GM18505 (cell line): ENCODE measurements at regions not wholly inside any gene's neighbourhood (a gene's known extent, or its start where the extent isn't known, plus 50 kb on each side); places are given as distances from the start of the nearest gene placed in this dataset.

Experiments used
- ATAC-seq: cut with Tn5 transposase; IDR thresholded peaks from one replicate; pipeline ENCODE4 v1.9.1; 2021; ENCODE audit not compliant: unreplicated experiment
- POLR2A ChIP-seq: IDR thresholded peaks from 4 replicates; pipeline ENCODE4 v1.6.1; 2011; ENCODE audit warnings: borderline replicate concordance; ENCODE audit not compliant: insufficient read depth, insufficient read length; ENCODE audit errors: extremely low read depth

DNA sequence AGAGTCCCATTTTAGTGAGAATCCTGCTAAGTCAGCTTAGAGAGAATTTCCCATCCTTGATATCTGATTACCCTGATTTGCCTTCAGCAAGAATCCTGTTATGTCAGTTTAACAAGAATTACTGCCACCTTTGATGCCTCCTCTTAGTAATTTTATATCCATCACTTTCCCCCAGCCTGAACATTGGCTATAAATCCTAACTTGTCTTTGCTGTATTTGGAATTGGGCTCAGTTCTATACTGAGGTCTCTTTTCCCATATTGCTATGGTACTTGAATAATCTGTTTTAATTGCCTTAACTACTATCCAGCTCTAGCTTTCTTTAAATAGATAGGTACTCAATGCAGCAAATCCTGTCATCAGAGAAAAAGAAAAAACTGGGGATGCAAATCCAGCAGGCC, 842.0 kb upstream of the ADAMTS5 start:
- ATAC-seq, result no peak
- TF ChIP-seq POLR2A, result no peak

DNA sequence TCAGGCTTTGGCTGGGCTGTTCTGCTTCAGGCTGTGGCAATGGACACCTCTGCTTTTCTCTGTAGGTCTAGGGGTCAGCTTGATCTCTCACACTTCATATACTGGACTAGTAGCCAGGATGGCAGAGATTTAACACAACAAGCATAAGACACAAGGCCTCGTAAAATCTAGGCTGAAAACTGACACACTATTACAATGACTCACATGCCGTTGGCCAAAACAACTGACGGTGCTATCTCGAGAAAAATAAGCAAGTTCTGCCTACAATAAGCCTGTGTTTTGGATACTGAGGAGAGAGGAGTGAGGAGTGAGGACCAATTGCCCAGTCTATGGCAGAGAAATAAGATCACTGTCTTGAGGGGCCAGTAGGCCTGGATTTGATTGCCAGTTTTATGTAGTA, 840.7 kb upstream of the ADAMTS5 start:
- no peak for TF ChIP-seq POLR2A
- no peak for ATAC-seq

DNA sequence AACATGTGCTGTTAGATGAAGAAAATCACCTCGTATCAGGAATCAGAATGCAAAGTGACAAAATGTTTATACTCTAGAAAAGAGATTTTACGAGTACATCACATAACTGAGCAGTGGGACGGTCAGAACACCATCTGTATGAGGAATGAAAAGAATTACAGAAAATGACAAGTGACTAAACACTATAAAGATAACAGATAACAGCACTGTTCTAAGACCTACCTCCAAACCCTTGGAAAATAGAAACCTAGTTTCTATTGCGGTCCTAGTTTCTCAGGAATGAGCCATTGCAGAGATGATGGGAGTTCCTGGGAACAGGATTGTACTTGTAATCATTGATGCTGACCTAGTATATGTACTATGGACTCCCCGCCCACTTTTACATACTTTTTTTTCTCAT, 839.4 kb upstream of the ADAMTS5 start:
- TF ChIP-seq POLR2A, result no peak
- no peak for ATAC-seq

DNA sequence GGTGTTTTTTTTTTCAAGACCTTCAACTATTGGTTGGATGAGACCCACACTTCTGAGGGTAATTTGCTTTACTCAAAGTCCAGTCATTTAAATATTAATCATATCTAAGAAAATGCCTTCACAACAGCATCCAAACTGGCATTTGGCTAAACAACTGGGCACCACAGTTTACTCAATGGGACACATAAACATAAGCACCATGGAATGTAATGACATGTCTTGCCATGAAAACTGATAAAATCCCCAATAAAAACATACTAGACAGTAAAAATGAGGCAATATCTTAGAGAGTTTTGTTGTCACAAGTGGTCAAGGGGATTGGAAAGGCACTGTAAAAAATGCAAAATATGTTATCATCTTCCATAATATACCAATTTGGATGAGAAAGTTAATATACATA, 838.8 kb upstream of the ADAMTS5 start:
- ATAC-seq, result no peak
- TF ChIP-seq POLR2A, result no peak

DNA sequence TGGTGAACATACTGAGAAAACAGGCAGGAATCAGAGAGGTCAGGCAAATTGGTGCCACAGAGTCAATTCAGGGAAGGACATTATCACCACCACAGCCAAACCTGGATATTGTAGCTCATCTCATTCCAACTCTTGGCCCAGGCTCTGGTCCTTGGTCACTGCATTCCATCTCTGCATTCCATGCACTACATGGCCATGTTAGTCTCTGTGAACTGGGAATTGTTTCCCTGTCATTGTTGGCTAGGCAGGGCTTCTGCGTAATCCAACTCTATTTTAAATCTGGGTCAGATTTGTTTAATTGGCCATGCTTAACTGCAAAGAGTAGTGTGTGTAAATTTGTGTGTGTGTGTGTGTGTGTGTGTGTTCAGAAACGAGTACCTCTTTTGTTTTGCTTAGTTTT, 837.6 kb upstream of the ADAMTS5 start:
- no peak for TF ChIP-seq POLR2A
- ATAC-seq, result no peak

DNA sequence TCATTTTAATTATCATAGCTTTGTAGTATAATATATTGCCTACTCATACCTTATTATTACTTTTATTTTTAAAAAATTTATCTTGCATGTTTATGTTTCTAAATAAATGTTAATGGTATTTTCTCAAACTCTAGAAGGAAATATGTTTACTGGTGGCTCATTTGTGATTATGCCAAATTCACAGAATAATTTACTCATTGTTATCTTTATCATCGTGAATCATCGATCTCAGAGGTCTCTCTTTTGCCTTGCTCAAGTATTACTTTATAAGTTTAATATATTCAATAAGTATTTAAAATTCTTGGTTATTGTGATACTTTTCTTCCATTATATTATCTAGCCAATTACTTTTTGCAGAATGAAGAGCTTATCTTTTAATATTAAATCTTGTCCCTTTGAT, 836.7 kb upstream of the ADAMTS5 start:
- no peak for TF ChIP-seq POLR2A
- ATAC-seq, result no peak

DNA sequence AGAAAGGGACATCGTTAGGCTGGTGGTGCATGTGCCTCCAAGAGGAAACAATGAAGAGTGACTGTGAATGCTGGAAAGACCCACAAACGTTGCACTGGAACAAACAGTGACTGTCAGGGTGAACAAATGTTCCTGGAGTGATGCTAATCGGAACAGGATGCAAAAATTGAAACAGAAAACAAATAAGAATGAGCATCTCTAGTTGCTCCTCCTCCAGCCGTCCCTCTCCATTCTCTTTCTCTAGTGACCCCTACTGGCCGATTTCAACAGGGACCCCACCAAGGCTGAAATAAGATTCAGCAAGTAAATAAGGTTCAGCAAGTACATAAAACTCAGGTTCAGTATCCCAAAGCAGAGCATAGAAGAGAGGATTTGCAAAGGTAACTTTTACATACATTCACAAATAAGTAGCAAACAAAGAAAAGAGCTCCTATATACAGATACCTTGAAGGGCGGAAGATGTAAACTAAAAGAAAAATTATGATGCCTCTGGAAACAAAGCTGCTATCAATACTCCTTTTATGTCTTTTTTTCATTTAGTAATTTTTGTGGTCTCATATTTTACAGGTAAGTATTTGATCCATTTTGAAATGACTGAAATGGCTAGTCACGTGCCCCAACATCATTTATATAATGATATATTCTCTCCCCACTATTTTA, 836.1 kb upstream of the ADAMTS5 start:
- peak; percentile 52 for ATAC-seq
- no peak for TF ChIP-seq POLR2A

DNA sequence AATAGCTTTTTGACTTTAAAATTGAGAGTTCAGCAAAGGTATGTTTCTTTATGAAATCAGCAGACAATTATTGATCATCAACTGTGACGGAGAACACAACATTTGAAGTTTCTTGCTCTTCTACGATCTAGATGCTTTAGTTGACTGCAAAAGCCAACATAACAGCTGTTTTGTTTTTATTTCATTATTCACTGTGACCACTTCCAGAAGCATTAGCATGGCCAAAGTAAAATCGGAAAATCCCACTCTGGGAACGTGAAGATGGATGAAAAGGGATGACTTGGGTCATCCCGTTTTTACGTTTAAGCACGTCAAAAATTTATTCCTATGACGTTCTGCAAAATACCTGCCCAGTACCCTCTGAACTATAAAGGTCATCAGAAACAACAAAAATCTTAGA, 833.0 kb upstream of the ADAMTS5 start:
- no peak for ATAC-seq
- TF ChIP-seq POLR2A, result no peak

DNA sequence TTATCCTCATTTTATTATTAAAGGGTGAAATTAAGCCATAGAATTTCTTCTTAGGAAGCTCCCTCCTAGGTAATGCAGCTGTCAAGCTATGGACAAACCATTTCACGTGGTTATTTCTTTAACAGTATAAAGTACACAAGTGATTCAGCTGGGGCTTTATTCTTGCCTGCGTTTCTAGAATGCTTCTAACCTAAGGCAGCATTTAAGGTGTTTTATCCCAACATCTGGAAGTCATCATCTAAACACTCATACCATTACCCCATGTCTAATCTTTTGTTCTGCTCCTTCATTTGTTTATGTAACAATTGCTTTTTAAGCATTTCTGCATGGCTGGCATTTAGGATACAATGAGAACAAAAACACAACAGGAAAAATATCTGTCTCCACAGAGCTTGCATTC, 829.2 kb upstream of the ADAMTS5 start:
- no peak for TF ChIP-seq POLR2A

DNA sequence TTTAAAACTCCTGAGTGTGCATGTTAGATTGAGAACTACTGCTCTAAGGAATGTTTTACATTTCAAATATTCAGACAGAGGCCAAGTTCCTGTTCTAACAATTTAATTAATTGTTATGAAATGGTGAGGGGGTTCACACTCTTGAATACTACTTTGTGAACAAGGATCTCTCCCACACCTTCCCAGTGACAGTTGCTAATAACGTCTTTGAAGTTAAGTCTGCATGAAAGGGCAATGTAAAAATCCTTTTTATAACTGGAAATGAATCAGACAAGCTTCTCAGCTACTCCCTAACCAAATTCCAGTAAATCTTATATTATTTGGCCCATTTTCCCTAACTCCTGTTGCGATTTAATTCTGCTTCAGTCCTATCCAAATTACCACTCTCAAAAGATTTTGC, 828.5 kb upstream of the ADAMTS5 start:
- no peak for TF ChIP-seq POLR2A

More for the DNA sequence above, 829.2 kb upstream of the ADAMTS5 start:
- no peak for ATAC-seq

DNA sequence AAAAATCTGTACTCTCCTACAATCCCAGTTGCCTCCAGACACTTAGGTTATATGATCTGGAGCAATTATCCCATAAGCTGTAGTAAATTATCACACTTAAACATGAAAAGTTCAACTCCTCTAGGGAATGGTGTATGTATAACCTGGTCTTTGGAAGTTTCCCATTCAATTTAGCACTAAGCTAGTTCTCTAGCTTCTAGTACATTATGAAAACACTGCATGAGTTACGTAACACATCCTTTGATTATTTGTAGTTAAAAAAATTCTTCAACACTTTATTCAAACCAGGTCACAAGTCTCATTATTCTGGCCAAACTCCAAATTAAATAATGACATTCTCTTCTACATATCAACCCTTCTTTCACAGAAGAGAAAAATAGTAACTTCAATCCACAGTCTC, 827.0 kb upstream of the ADAMTS5 start:
- ATAC-seq, result no peak
- no peak for TF ChIP-seq POLR2A

More for the DNA sequence above, 828.5 kb upstream of the ADAMTS5 start:
- ATAC-seq, result no peak

DNA sequence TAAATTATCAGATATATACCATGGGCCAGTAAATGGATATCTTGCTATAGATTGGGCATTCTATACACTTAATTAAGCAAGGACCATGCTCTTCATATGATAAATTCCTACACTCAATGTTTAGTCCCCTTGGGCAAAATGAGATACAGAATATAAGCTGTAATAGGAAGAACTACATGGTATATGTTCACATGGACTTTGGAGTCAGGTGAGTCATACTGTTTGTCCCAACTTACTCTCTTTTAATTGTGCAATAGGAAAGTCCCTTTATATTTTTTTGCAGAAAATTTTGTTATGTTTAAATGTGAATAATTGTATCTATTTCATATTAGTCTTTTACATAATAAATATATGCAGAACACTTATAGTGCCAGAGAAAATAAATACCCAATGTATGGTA, 820.2 kb upstream of the ADAMTS5 start:
- no peak for TF ChIP-seq POLR2A
- ATAC-seq, result no peak

DNA sequence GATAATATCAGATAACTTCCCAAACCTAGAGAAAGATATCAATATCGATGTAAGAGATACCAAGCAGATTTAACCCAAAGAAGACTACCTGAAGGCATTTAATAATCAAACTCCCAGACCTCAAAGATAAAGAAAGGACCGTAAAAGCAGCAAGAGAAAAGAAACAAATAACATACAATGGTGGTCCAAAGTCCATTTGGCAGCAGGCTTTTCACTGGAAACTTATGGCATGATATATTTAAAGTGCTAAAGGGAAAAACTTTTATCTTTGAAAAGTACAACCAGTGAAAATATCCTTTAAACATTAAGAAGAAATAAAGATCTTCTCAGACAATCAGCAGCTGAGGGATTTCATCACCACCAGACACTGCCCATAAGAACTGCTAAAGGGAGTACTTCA, 812.7 kb upstream of the ADAMTS5 start:
- ATAC-seq, result no peak
- TF ChIP-seq POLR2A, result no peak

DNA sequence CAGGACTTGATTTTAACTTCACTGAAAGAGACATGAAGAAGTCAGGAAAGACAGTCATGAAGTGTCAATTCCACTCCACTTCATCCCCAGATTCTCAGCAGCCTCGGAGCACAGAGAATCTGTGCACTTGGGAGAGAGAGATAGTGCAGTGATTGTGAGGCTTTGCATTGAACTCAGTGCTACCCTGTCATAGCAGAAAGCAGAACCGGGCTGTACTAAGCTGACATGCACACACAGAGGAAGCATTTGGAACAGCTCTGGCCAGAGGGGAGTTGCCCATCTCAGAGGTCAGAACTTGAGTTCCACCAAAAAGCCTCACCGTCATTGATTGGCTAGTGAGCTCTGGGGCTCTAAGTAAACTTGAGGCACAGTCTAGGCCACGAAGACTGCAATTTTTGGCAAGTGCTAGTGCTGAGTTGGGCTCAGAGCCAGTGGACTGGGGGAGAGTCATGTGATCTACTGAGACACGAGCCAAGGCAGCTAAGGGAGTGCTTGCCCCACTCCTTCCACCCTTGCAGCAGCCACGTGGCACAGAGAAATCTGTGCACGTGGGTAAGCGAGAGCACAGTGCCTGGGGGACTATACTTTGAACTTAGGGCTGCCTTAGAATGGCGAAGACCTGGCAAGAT, 810.2 kb upstream of the ADAMTS5 start:
- TF ChIP-seq POLR2A, result no peak
- ATAC-seq, result no peak
